ENCODE measurements at regions not wholly inside any gene's neighbourhood (a gene's known extent, or its start where the extent isn't known, plus 50 kb on each side); places are given as distances from the start of the nearest gene placed in this dataset.
"Not testable (repeated sequence)": the region's sequence is repeated elsewhere in the genome, so short reads cannot be mapped to it uniquely, and the experiment has no call there.

DNA sequence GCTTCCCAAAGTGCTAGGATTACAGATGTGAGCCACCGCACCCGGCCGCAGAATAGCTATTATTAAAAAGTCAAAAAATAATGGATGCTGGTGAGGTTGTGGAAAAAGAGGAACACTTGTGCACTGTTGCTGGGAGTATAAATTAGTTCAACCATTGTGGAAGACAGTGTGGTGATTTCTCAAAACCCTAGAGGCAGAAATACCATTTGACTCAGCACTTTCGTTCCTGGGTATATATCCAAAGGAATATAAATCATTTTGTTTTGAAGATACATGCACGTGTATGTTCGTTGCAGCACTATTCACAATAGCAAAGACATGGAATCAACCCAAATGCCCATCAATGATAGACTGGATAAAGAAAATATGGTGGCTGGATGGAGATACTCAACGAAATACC, 132.1 kb upstream of the MED13 start:
- DNase-seq (ENCODE audit: low read depth in 3 of 3) = not testable (repeated sequence)

DNA sequence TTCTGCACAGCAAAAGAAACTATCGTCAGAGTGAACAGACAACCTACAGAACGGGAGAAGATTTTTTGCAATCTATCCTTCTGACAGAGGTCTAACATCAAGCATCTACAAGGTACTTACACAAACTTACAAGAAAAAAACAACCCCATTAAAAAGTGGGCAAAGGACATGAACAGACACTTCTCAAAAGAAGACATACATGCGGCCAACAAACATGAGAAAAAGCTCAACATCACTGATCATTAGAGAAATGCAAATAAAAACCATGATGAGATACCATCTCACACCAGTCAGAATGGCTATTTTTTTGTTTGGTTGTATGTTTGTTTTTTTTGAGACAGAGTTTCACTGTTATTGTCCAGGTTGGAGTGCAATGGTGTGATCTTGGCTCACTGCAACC, 131.5 kb upstream of the MED13 start:
- not testable (repeated sequence) for DNase-seq (ENCODE audit: low read depth in 3 of 3)

DNA sequence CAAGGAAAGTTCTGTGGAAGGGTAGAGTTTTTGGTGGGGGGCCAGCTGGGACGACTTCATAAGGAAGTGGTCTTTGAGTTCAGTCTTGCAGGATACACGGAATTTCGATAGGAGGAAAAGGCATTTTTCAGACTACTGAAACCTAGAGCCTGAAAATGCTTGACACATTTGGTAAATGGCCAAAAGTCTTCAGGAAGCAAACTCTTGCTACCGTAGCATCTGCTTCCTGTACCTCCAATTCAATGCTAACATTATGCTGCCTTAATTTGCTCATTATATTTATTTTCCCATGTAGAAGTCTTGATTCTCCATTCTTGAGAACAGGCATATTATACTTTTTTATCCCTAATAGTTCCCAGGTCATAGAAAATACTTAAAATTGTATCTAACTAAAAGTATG, 129.3 kb upstream of the MED13 start:
- DNase-seq (ENCODE audit: low read depth in 3 of 3) = no peak

DNA sequence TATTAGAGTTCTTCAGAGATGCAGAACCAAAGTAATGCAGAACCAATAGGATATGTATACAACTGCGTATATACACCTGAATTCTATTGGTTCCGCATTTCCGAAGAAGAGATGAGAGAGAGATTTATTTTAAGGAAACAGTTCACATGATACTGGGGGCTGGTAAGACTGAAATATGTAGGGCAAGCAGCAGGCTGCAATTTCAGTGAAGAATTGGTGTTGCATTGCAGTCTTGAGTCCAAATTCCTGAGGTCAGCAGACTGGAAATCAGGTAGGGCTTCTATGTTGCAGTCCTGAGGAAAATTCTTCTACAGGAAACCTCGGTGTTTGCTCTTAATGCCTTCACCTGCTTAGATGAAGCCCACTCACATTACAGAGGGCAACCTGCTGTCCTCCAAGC, 128.2 kb upstream of the MED13 start:
- DNase-seq (ENCODE audit: low read depth in 3 of 3) = no peak

DNA sequence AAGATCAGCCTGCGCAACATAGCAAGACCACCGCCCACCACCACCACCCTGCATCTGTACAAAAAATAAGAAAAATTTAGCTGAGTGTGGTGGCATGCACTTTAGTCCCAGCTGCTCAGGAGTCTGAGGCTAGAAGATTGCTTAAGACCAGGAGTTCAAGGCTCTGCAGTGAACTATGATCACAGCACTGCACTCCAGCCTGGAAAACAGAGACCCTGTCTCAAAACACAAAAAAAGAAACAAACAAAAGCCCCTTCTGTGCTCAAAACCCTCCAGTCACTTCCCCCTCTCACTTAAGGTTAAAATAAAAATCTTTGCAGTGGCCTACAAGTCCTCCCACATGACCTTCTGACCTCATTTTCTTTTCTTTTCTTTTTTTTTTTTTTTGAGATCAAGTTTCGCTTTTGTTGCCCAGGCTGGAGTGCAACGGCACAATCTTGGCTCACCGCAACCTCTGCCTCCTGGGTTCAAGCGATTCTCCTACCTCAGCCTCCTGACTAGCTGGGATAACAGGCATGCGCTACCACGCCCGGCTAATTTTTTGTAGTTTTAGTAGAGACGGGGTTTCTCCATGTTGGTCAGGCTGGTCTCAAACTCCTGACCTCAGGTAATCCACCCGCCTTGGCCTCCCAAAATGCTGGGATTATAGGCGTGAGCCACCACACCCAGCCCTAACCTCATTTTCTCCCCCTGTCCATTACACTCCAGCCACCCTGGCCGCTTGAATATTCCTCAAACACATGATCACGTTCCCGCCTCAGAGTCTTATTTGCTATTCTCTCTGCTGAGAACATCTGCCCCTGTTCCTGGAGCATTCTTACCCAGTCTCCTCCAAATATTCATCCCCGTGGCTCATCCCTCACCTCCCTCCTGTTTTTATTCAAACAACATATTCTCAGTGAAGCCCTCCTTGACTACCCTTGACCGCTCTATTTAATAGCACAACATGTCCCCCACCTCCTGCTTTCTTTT, 126.6 kb upstream of the MED13 start:
- DNase-seq (ENCODE audit: low read depth in 3 of 3) = no peak

DNA sequence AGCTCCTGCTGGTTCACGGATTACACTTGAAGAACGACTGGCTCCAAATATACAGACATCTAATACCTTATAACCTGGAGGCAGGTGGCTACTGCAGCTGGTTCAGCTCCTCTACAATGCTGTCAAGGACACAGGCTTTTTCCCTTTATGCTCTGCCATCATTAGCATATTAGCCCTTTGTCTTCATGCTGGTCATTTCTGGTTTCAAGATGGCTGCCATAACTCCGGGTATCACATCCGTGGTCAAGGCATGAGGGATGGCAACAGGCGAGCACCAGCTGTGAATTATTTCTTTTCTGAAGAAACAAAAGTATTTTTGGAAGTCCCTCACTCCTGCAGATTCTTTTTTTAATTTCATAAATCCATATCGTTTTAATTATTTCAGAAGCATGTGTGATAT, 124.3 kb upstream of the MED13 start:
- no peak for DNase-seq (ENCODE audit: low read depth in 3 of 3)

DNA sequence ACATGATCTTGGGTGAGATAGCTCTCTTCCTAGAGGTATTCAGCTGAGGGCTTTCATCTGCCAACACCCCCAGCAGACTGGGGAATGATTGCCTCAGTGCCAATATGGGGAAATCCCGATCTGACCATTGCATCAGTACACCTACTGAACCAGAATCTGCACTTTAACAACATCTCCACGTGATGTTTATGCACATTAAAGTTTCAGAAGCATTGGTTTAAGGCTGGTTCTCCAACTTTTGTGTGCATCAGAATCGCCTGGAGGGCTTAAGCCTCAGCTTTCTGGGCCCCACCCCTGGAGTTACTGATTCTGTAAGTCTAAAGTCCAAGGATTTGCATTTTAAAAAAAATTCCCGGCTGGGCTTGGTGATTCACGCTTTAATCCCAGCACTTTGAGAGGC, 123.6 kb upstream of the MED13 start:
- DNase-seq (ENCODE audit: low read depth in 3 of 3) = no peak

DNA sequence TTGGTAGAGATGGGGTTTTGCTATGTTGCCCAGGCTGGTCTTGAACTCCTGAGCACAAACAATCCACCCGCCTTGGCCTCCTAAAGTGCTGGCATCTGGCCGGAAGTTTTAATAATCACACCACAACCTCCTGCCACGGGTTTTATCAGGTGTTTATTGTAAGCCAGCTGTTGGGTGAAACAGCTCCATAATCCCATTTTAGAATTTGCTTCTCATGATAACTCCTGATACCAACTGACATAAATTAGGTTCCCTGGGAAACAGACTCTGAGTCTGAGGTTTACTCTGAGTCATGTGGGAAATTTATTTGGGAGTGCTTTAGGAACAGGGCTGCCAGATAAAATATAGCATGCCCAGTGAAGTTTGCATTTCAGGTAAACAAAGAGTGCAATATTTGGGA, 122.6 kb upstream of the MED13 start:
- no peak for DNase-seq (ENCODE audit: low read depth in 3 of 3)

DNA sequence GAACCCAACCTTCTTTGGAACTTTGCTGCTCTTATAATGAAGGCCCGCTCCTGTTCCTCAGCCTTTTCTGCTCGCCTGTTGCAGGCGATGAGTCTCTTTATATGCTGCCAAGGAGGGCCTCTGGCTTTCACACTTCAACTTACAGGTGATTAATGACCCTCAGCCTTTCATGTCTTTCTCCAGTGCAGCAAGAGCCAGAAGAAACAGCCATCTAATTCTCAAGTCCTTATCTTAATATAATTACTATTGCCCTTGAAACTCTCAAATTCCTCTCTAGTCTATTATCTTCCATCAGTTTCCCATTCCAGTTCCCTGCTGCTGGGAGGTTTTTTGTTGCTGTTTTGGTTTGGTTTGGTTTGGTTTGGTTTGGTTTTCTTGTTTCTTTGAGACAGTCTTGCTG, 121.8 kb upstream of the MED13 start:
- no peak for DNase-seq (ENCODE audit: low read depth in 3 of 3)

DNA sequence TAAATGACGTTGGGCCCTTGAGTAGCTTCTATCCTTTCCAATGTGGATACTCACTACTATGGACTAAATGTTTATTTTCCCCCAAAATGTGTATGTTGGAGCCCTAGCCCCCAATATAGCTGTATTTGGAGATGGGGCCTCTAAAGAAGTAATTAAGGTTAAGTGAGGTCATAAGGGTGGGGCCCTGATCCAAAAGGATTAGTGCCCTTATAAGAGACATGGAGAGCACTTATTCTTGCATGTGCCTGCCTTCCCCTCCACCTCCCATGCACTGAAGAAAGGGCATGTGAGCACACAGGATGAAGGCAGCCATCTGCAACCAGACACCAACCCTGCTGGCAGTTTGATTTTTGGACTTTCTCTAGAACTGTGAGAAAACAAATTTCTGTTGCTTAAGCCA, 115.7 kb upstream of the MED13 start:
- DNase-seq (ENCODE audit: low read depth in 3 of 3) = no peak

DNA sequence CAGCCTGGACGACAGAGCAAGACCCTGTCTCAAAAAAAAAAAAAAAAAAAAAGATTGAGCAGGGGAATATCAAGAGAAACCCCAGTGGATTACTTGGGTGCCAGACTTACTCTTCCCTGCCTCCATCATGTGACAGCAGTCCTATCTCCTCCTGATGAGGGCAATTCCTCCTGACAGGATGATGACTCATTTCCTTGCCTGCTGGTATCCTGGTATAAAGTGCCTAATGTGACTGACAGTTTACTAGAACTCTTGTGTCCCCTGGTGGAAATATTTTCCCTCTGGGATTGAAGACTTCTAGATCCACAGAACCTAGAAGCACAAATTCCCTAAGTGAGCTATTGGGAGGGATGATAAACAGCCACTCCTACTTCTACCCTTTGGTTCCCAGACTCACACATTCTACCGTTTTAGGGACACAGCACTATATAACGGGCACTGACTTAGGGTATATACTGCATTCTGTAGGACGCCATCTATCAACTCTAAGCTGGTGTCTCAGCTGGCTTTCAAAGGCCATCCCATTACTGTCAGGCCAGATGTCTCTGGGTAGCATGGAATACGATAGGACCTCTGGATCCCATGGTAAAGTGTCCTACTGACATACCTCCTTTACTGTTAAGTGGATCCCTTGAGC, 114.6 kb upstream of the MED13 start:
- DNase-seq (ENCODE audit: low read depth in 3 of 3) = no peak

DNA sequence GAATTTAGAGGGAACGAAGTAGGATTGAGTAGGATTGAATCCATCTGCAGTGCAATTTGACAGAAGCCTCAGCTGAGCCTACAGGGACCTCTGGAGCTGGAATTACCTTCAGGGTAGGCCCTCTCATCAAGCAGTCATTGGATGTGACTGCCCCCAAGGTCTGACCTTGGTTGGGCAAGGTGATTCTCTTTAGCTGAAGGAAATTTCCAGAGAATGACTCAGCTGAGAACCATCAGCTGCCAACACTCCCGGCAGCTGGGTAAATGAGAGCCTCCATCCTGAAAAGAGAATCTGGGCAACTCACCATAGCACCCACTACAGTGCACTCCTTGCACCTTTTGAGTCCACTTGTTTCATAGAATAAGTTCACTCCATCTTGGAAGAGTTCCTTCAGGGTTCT, 113.5 kb upstream of the MED13 start:
- no peak for DNase-seq (ENCODE audit: low read depth in 3 of 3)

DNA sequence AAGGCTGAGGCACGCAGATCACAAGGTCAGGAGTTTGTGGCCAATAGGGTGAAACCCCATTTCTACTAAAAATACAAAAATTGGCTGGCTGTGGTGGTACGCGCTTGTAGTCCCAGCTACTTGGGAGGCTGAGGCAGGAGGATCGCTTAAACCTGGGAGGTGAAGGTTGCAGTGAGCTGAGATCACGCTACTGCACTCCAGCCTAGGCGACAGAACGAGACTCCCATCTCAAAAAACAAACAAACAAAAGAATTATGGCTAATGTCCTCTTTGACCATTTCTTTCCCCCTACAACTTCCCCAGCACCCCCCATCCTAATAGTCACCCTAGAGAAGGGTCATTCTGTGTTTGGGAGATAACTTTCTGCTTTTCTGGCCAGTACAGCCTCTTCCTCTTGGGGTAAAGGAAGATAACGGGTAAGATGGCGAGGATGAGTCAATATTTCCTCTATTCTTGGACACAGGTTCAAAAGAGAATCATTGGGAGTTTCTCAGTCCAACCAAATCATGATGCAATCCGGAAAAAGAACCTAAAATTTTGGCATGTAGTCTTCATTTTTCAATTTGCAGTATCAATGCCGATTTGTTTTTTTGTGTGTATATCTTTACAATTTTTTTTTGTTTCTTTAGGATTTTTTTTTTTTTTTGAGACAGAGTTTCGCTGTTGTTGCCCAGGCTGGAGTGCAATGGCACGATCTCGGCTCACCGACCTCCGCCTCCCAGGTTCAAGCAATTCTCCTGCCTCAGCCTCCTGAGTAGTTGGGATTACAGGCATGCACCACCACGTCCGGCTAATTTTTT, 107.6 kb upstream of the MED13 start:
- DNase-seq (ENCODE audit: low read depth in 3 of 3) = no peak

DNA sequence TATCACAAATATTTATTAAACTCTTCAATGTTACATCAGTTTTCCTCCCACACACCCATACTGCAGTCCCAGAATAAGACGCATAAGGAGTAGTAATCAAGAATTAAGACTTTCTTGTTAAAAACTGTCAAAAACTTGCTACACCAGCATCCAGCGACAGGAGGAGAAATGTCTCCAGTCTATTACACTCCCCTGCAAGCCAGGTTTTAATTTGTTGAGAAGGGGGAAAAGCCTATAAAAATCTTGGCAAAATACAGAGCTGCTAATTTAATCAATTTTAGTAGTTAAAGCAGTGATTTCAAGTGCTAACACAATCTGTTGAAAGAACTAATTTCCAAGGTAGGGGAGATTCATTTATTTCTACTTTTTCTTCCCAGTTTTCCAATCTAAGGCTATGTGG, 102.0 kb upstream of the MED13 start:
- no peak for DNase-seq (ENCODE audit: low read depth in 3 of 3)

DNA sequence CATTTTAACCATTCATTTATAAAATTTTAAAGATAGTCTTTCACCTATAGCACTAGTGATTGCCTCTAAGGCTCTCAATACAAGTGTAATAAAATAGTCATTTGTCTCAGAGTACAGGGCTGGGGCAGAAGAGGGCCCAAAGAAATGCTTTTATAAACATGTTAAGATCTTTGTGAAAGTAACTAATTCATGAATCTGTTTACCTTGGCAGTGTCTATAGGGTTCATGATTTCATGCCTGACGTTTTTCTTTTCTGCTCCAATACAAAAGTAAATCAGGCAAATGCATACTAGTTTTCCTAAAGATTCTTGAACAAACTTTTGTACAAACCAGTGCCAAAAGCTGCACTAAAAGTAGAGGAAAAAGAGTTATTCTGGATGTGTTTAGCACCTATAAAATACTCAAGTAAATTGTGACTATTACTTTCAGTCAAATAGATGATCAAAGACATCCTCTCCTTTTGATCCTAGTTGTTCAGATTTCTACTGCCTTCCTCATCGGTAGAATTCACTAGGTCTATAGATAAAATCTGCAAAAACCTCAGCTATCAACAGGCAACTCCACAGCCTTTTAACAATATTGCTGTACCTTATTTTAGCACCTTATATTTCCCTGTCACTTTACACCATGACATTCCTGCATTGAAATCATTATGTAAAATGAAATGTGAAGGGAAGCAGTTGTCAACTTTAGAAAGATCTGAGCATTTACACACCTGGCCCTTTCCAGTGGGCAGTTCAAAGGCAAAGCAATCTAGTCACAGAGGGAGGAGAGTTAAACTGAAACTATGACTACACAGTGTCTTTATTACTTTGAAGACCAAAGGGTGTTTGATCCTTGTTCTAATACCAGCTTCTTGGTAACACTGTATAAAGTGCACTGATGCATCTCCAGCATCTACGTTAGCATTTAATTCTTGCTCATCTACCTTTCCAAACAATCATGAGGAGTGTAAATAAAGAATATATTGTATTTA, 100.0 kb upstream of the MED13 start:
- DNase-seq (ENCODE audit: low read depth in 3 of 3) = no peak

DNA sequence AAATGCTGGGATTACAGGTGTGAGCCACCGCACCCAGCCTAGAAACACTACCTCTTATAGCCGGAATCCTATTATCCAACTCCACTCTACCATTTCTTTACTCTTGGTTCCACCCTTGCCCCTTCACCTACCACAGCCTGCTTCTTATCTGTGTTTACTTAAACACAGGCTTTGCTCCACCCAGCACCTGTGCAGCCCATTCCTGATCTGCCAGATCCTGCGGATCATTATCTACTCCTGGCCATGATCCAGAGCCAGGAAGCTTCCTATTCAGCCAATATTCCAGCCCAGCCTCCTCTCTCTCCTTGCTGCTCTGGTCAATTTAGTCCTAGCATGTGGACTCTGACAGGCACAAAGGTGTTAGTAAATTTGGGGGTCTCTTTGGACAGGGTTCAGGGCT, 98.8 kb upstream of the MED13 start:
- no peak for DNase-seq (ENCODE audit: low read depth in 3 of 3)

DNA sequence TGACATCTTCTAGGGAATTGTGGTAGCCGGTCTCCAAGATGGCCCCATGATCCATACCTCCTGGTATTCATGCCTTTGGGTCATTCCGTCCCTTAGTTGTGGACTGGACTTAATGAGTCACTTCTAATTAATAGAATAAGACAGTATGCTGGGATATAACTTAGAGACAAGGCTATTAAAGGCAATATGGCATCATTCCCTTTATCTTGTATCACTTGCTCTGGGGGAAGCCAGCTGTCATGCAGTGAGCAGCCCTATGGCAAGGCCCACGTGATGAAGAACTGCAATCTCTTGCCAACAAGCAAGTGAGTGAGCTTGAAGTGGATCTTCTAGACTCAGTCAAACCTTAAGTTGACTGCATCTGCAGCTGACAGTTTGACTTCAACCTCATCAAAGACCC, 97.8 kb upstream of the MED13 start:
- DNase-seq (ENCODE audit: low read depth in 3 of 3) = no peak

DNA sequence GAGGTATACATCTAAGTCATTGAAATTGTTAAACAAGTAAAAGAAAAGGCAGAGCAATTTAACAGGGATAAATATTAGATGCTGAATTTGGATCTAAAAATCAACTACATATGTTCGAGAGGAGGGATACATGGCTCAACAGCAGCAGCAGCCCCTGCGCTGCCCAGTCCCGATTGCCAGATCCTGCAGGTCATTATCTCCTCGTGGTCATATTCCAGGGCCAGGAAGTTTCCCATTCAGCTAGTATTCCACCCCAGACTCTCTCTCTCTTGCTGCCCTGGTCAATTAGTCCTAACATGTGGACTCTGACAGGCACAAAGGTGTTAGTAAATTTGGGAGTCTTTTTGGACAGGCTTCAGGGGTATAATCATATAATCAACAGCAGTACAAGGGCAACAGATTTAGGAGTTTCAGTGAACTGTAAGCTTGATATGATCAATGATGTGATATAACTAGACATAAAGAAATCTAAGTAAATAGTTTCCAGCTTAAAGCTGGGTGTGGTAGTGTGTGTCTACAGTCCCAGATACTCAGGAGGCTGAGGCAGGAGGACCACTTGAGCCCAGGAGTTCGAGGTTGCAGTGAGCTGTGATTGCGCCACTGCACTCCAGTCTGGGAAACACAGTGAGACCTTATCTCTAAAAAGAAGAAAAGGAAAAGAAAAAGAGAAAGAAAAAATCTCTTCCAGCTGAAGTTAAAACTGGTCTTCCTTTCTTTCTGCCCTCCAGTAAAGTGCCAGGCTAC, 96.5 kb upstream of the MED13 start:
- DNase-seq (ENCODE audit: low read depth in 3 of 3) = no peak

DNA sequence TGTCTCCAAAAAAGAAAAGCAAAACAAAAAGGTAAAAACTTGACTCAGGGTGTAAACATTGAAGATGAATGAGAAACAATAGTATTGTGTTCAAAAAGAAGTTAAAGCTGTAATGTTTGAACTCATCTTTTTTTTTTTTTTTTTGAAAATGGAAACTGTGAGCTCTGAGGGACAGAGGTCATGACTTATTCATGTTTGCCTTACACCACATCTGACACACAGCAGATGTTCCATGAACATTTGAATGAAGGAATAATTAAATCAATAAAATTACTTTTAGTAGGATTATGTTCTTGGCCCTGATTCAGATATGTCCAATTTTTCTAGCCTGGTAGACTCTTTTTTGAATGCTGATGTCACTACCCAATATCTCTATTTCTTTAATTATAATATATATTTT, 95.7 kb upstream of the MED13 start:
- no peak for DNase-seq (ENCODE audit: low read depth in 3 of 3)

DNA sequence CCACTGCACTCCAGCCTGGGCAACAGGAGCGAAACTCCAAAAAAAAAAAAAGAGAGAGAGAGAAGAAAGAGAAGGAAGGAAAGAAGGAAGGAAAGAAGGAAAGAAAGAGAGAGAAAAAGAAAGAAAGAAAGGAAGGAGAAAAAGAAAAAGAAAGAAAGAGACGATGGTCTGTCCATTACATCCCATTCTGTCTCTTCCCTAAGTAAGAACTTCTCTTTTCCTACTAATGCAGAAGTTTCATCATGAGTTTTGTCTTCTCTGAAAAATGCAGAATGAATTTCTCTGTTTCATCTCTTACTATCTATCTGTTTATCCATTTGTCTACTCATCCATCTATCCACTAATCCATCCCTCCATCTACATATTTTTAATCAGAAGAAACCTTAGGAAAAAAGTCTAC, 94.9 kb upstream of the MED13 start:
- no peak for DNase-seq (ENCODE audit: low read depth in 3 of 3)

DNA sequence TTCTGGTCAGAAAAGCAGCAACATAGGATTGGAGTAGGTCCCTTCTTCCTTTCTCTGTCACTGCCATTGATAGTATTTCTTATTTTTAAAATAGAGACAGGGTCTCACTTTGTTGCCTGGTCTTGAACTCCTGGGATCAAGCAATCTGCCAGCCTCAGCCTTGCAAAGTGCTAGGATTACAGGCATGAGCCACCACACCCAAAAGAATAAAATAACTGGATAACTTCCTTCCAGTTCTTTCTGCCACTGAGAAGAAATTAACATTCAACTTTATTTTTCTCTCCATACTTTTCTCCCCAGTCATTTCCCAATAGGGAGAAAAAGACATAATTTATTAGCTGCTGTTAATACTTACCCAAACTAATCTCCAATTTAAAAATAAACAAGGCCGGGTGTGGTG, 91.9 kb upstream of the MED13 start:
- DNase-seq (ENCODE audit: low read depth in 3 of 3) = no peak

Data from stimulated activated CD4-positive, alpha-beta T cell treated with anti-CD3 and anti-CD28 coated beads, TNF-alpha, amount 100 ng/mL, for 24 hours (primary cell).